ENCODE measurements at regions not wholly inside any gene's neighbourhood (a gene's known extent, or its start where the extent isn't known, plus 50 kb on each side); places are given as distances from the start of the nearest gene placed in this dataset.

DNA sequence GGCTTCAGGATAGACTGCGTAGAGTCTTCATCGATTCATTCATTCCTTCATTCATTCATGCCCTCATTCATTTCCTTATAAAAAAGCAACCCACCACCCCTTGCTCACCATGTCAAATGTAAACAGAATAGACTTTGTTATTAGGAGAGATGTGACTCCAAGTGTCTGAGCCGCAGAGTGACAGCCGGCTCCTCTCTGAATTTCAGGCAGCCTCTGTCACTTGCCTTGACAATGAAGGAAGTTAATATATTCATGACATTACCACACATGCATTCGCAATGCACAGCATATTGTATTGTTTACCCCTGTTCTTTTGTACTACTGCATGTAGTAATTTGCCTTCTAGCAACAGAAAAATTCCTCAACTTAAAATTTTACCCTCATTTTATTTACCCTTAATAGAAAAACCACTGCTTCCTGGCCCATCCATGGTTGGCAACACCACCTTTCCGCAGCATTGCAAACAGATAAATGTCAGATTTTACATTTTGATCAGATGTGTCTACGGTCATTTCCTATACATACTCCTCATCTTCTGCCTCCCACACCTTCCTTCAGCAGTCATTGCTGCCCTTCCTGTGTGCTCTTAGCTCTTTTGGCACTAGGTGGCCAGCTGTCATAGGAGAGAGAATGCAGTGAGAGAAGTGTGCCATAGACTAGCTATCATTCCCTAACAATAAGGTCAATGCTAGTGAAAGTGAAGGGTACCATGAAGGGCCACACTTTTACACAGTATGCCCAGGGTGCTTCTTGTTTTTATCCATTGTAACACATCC, 1090.8 kb downstream of the BCL11A start:
- DNase-seq (ENCODE audit: low read depth, low spot score), result no peak

GRCh38 chr2:59461127-59461526, 1092.3 kb downstream of the BCL11A start:
- DNase-seq (ENCODE audit: low read depth, low spot score), result no peak

DNA sequence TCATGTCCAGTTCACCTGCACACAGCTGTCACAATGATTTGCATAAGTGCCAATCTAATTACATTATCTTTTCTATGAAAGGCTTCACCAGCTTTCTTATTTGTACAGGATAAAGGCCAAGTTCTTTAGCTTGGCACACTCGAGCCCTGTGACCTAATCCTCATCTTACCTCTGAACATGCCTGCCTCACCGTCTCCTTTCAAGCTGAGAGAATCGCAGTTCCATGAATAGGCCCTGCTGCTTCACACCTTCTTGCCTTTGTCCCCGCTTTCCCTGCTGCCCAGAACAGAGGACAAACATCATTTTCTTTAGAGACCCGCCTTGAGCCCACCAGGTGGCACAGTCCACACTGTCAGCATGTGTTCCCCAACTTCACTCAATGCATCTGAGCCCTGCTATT, 1094.7 kb downstream of the BCL11A start:
- no peak for DNase-seq (ENCODE audit: low read depth, low spot score)

GRCh38 chr2:59456285-59456684, 1097.2 kb downstream of the BCL11A start:
- DNase-seq (ENCODE audit: low read depth, low spot score), result no peak

DNA sequence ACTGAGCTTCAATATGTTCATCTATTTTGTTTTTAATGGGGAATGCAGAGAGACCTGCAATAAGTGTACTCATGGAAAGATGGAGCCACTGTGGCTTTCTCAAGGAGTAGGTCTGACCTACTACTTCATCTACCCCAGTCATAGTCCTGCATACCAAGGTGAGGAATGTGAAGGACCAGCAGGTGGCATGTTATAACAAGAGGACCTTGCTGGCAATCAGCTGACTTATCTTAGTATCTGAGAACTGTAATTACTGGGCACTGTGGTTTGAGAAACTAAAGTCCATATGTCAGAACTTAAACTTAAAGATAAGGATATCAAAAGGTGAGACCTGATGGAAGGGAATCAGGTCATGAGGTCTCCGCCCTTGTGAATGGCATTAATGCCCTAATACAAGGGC, 1104.2 kb downstream of the BCL11A start:
- DNase-seq (ENCODE audit: low read depth, low spot score), result no peak

- no peak for DNase-seq (ENCODE audit: low read depth, low spot score)
Observed at GRCh38 chr2:59440491-59440890, 1113.0 kb downstream of the BCL11A start.

- DNase-seq (ENCODE audit: low read depth, low spot score), result no peak
Observed at GRCh38 chr2:59435635-59436034, 1117.8 kb downstream of the BCL11A start.

- DNase-seq (ENCODE audit: low read depth, low spot score), result no peak
Observed at GRCh38 chr2:59428940-59429339, 1124.5 kb downstream of the BCL11A start.

DNA sequence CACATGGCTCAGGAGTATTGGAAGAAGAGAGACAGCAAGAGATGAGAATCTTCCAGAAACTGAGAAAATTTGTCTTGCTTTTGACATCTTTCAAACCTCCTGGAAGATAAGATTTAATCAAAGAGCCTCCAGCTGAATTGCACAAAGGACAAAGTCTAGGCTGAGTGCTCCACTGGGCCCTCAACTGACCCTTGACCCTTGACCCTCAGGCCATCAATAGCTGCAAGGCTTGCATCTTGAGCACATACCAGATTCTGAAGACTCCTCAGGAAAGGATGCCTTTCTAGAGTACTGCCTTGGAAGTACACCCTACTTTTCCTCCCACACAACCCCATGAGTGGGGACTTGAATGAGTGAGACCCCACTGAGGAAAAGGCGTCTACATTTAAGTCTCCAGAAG, 1125.5 kb downstream of the BCL11A start:
- DNase-seq (ENCODE audit: low read depth, low spot score), result no peak

GRCh38 chr2:59425247-59425646, 1128.2 kb downstream of the BCL11A start:
- DNase-seq (ENCODE audit: low read depth, low spot score), result no peak

- DNase-seq (ENCODE audit: low read depth, low spot score), result no peak
Observed at GRCh38 chr2:59413751-59414570, 1139.5 kb downstream of the BCL11A start.

GRCh38 chr2:59399126-59399525, 1154.3 kb downstream of the BCL11A start:
- DNase-seq (ENCODE audit: low read depth, low spot score), result no peak

- DNase-seq (ENCODE audit: low read depth, low spot score), result no peak
Observed at GRCh38 chr2:59398081-59398480, 1155.4 kb downstream of the BCL11A start.

DNA sequence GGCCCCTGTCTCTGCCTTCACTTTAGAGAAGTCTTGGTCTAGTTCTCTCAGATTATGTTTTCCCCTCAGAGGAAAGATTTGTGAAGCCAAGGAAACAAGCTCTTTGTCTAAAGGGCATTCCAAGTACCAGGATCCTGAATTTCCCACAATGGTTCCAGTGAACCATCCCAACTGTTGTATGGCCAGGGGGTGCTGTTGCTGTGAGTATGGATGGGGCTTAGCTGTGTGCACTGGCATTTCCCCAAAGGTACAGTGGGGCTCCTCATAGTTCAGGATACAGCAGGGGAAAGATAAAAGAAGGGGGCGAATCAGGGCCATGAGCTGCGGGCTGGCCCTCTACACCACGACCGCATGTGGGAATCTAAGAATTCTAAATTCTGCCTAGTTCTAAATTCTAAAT, 1154.0 kb upstream of the FANCL start:
- no peak for DNase-seq (ENCODE audit: low read depth, low spot score)

GRCh38 chr2:59391896-59392295, 1150.8 kb upstream of the FANCL start:
- DNase-seq (ENCODE audit: low read depth, low spot score), result no peak

DNA sequence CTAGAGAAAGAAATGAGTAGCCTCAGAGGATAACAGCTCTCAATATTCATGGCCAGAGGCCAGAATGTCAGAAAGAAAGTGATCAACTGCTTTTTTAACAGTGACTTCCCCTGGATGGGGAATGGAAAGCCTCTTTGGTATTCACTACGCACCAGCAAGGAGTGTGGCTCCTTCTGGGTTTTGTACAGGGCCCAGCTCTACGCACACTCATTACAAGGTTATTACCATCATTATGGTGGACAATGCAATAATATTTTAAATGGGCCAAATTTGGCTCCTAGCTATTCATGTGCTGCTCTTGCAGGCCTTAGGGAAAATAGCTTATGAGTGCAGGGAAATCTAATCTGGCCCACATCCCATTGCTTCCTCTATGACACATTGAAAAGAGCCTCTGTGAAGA, 1149.5 kb upstream of the FANCL start:
- no peak for DNase-seq (ENCODE audit: low read depth, low spot score)

DNA sequence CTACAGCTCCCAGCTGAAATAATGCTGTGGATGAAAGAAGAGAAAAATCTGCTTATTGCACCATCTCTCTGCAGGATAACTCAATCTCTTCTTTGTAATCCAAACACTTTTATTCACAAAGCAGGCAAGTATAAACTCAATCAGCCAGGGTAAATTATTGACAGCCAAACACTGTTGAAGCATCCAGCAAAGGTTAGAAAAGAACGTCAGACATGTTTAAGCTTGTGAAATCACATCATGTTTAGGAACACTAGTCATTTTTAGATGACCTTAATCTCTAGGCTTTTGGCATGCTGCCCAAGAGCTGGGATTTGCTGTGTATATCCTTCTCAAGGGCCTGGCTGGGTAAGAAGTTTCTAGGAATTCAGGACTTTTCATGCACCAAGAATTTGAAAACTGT, 1148.1 kb upstream of the FANCL start:
- no peak for DNase-seq (ENCODE audit: low read depth, low spot score)

- no peak for DNase-seq (ENCODE audit: low read depth, low spot score)
Observed at GRCh38 chr2:59385971-59386370, 1144.8 kb upstream of the FANCL start.

GRCh38 chr2:59383473-59383872, 1142.3 kb upstream of the FANCL start:
- DNase-seq (ENCODE audit: low read depth, low spot score), result no peak

DNA sequence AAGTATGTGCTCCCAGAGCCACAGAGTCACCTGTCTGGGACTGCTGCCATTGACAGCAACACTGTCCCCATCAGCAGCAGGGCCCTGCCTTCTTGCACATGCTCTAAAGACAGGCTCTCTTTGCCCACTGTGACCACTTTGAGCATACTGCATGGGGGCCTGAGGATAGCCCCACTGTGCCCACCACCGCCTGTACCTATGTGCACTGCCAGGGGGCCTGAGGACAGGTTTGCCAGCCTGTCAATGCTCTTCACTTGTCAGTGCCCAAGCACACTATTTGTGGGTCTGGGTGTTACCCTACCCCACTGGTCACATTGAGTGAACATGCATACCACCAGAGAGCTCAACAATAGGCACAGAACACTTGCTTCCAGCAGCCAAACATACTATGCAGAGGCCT, 1137.0 kb upstream of the FANCL start:
- no peak for DNase-seq (ENCODE audit: low read depth, low spot score)

GRCh38 chr2:59366288-59366687, 1125.2 kb upstream of the FANCL start:
- DNase-seq (ENCODE audit: low read depth, low spot score), result no peak

- no peak for DNase-seq (ENCODE audit: low read depth, low spot score)
Observed at GRCh38 chr2:59354498-59354897, 1113.4 kb upstream of the FANCL start.

DNA sequence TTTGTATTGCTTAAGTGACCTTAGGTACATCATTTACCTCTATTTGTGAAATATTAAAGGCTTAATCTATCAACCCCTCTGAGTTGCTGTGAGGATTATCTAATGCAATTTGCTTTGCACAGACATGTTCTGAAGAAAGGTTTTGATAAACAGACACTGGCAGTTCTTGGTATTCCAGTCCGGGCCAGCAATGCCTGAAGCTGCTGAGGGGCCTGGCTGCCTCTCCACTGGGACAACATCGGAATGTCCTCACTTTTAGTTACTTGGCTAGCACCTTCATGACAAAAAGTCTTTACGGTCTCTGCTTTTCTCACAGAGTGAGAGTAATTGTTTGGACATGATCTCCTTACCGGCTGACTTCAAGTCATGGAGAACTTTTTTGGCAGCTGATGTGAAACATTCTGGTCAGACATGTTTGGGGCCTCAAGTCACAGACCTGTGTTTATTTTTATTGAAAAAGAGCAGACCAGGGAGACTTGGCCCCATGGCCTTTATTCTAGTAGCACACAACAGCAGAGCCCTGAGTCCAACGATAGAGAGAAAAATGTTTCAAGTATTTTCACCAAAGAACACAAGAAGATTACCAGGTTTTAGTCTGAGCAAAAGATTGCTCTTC, 1112.3 kb upstream of the FANCL start:
- DNase-seq (ENCODE audit: low read depth, low spot score), result no peak
